Kidney tubule cell (primary cell): ENCODE measurements at regions not wholly inside any gene's neighbourhood (a gene's known extent, or its start where the extent isn't known, plus 50 kb on each side); places are given as distances from the start of the nearest gene placed in this dataset.
"Not testable (repeated sequence)": the region's sequence is repeated elsewhere in the genome, so short reads cannot be mapped to it uniquely, and the experiment has no call there.

Source experiments
- DNase-seq: peaks from one replicate; pipeline ENCODE4 v3.0.0-alpha.2; 2018; ENCODE audit warnings: low spot score

DNA sequence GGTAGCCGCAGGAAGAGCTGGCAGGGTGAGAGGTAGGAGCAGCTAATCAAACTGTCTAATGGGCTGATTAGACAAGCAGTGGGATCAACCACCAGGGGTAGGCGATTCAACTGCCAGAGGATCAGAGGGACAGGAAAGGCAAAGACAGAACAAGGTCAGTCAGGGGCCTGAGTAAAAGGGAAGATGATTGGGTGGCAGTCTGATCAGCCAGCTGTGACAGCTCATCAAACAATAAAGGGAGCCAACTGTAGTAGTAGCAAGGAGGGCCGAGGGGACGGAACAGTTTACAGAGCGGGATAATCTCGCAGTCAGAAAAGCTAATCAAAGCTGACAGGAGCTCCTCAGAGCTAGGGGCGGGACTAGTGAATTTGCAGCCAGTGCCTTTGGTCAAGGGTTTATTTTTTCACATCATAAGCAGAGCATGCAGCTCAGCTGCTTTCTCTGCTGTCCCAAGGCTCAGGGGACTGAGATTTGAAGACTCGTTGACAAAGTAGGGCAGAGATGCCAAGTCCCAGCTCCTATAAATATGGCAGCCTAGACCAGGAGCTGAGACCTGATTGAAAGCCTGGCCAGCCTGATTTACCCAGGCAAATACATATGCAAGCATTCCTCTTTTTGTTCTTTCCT lies 418.2 kb downstream of the GABRG2 start:
- DNase-seq, result no peak

DNA sequence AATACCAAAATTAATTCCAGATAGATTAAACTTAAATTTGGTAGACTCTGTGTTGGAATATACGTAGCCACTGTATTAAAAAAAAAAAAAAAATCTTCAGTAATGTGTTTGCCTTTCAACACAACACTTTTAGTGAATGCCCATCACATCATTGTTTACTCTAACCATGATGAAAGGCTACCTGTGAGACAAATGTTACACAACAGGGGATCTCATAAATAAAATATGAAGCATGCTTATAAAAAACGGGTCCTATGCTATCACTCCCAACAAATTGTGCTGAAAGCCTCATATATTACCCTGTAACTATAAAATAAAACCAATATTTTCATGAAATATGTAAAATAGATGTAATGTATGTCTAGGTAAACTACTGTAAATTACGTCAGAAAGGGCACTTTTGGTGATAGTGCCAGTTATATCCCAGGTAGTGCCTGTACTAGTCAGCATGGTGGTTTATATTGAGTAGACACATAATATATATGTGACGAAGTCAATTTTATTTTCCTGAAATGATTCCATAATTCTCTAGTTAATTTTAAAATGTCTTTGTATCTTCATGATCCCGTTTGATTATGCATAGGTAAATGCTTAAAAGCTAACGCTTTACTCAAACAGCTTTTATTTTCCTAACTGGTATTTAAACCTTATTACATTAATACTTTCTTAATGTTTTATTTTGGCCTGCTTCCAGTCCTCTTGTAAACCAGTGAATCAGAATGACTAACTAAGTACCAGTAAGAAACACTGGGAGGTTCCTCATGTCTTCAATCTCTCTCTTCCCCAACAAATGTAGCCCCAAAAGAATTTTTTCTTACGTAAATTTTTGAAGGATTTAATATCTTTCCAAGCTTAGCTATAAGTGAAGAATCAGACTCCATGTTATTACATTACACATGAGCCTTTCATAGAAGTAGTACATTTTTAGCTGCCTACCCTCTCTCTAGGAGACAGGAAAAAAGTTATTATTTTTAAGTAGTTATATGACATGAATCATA lies 420.3 kb downstream of the GABRG2 start:
- DNase-seq, result peak; percentile 59

DNA sequence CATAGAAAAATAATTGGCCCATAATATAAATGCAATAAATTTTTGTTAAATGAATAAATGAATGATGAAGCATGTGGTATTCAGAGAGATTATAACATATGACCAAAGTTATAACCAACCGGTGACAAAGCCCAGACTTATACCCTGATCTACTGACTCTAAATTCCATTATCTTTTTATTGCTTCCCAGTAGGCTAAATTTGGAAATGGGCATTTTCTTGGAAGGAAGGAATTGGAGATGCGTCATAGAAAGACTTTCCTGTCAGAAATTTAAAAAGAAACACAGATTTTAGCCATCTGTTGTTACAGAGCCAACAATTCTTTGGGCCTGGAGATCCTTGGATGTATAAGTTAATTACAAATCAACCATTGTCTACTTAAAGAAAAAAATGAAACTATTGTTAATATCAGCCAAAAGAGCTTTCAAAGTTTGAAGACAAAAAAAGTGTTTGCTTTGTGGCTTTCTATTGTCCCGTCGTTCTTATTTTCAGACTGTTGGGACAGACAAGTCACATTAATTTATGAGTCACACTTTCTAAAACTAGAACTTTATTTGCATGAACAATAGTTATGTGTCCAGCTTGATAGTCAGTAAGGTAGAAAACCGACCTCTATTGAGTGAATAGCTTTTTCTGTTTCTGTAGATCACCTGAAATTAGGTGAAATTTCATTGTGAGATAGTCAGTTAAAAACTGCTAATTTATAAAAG lies 428.7 kb downstream of the GABRG2 start:
- no peak for DNase-seq

DNA sequence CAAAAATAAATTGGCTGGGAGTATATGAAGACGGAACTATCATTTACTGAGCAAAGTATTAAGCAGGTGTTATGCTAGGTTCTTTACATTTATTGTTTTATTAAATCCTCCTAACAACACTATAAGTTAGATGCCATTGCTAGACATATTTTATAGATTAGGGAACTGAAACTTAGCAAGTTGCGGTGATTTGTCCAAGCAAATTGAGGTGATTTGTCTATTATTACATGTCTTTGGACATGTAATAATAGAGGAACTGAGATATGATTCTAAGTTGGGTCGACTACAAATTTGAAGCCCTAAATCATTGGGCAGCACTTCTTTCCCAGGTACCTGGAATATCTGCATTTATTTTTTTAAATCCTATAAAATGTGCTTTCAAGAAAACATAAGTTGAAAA lies 429.9 kb downstream of the GABRG2 start:
- DNase-seq, result no peak

DNA sequence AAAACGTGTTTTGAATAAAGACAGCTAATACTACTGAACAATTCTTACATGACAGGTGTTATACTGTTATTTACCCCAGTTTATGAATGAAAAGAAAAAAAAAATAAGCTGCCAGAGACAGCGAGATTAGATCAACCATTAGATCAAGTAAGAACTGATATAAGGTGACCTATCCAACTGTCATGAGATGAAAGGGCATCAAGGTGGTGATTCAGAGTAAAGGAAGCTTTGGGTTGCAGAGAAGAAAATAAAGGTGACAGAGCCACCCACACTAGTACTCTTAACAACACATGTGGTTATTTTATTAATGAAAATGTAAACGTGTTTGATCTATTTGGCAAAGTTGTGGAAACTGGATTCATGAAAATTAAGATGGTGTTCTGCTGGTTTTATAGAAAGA lies 435.2 kb downstream of the GABRG2 start:
- no peak for DNase-seq

DNA sequence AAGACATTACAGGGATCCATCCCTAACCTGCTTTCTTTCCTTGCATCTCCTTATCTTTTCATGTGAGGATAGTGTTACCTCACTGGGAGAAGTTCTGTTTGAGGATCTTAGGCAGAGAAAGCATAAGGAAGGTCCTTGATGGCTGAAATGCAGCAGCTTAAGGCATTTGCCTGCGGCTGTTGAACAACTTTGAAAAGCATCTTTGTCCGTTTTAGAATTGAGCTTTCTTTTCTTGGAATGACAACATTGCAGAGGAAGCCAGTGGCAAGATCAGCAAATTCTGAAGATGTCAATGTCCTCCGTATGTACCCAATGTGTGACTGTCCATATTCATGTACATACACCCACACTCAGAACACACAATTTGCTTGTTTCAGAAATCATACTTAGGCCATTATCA lies 436.2 kb downstream of the GABRG2 start:
- DNase-seq, result no peak

DNA sequence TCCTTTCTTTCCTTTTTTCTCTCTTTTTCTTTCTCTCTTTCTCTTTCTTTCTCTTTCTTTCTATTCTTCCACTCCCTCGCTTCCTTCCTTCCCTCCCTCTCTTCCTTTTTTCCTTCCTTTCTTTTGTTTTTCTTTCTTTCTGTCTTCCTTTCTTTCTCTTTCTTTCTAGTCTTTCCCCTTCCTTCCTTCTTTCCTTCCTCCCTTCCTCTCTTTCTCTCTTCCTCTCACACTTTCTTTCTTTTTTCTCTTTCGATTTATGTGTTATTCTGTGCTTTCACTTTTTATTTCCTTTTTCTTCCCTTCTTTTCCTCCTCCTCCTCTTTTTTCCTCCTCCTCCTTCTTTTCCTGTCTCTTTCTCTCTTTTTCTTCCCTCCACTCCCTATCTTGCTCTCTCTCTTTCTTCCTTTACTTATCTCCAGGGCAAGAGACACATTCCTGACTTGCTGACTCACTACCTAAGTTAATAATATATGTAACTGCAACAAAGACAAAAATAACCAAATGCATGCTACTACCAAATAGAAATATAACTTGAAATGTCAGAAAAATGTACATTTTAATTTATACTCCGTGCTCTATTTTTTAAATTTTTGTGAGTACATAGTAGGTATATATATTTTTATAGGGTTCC lies 445.5 kb downstream of the GABRG2 start:
- DNase-seq, result peak; percentile 47

DNA sequence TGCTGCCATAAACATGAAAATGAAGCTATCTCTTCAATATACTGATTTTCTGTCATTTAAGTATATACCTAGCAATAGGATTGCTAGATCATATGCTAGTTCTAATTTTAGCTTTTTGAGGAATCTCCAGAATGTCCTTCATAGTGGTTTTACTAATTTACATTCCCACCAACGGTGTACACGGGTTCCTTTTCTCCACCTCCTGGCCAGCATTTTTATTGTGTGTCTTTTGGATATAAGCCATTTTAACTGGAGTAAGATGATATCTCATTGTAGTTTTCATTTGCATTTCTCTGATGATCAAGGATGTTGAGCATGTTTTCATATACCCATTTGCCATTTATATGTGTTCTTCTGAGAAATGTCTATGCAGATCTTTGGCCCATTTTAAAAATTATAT lies 446.5 kb downstream of the GABRG2 start:
- no peak for DNase-seq

DNA sequence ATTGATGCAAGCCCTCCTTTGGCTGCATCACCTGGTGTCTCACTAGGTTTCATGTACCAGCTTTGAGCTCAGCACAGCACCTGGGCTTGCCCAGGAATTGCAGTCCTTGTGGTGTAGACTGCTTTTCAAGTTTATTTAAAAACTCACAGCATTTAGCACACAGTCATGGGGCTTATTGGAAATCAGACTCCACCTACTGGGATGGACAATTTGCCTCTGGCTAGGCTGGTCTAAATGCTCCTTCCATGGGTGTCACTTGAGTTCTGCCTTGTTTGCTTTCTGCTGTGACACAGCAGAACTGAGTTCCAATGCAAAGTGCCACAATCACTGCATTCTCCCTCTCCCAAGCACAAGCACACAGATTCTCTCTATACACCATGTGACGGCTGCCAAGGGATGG lies 453.3 kb downstream of the GABRG2 start:
- no peak for DNase-seq

DNA sequence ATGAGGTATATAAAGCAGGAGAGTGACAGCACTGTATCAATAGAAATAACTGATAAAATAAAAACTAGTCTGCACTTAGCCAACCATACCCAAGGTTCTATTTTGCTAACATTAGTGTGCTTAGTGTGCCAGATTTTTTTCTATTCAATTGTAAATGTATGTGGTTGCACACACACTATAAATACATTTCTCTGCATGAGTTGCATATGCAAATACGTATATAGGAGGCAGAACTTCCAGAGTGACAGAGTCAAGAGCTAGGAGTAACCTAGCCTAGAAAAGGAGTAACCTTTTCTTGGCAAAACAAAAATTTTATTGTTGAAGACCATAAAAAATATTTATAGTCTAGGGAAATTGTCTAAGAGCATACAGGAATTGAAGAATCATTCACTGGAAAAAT lies 461.6 kb downstream of the GABRG2 start:
- DNase-seq, result no peak

DNA sequence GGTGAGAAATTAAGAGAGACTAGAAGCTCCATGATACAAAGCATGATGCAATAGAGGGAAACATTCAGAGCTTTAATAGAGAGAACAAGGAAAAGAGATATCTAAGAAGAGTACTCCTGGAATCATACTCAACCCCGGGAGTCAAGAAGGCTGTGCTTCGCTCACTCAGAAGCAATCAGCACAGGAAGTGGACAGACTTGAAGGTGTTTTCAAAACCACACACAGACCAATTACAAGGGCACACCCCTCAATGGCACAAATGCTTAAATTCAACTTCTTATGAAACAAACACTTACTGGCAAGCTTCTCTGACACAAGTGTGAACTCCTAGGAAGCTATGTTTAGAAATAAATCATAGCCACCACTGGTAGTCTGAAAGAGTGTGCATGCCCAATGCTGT lies 462.3 kb downstream of the GABRG2 start:
- no peak for DNase-seq

DNA sequence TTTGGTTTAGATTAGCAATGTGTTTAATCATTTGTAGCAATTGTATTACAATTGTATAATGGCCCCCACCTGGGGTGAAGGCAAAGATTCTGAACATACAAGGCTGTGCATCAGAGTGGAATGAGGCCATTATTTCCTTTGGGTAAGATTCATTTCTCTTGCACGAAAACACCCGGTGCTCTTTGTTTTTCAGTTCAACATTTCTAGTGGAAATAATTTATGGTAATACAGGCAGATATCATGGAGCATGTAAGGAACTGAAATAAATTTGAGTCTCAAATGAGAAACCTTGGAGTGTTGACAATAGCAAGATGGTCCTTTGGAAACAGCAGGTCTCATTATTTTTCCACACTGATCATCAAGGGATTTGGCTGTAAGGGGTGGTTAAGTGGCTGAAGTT lies 475.9 kb downstream of the GABRG2 start:
- DNase-seq, result no peak

DNA sequence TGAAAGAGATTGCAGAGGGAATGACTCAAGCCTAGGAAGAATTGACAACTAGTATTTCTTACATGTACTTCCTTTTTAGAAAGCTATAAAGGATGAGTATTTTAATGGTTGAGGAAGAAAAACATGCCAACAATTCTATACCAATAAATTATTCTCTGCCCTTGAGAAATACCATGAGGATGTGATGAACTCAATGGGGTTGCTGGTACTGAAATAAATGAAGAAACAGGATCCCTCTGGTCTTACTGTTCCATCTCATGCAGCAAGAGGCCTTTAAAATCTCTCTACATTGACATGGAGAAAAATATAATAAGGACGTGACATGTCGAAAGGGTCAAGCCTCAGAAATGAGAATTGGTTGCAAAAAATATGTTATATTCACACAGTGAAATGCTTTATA lies 477.3 kb downstream of the GABRG2 start:
- DNase-seq, result no peak

DNA sequence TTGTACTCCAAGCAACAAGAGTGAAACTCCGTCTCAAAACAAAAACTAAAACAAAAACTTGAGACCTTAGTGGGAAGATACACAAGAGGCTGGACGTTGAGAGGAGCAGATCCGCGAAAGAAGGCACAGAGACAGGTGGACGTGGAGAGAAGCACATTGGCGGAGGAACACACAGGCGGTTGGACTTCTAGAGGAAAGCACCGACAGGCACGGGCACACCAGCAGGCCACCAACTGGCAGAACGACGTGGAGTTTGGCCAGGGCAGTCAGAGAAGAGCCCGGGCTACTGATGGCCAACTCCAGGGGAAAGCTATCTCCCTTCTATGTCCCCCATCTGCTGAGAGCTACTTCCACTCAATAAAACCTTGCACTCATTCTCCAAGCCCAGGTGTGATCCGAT lies 482.7 kb downstream of the GABRG2 start:
- DNase-seq, result no peak

DNA sequence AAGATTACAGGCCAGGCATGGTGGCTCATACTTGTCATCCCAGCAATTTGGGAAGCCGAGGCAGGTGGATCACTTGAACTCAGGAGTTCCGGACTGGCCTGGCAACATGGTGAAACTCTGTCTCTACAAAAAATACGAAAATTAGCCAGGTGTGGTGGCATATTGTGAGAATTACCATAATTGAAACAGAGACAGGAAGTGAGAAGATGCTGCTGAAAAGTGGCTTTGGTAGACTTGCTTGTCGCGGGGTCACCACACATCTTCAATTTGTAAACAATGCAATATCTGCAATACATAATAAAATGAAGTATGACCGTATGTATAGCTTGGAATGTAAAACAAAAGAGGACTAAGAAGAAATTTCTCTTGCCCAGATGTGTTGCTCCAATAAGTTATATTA lies 490.5 kb downstream of the GABRG2 start:
- no peak for DNase-seq

DNA sequence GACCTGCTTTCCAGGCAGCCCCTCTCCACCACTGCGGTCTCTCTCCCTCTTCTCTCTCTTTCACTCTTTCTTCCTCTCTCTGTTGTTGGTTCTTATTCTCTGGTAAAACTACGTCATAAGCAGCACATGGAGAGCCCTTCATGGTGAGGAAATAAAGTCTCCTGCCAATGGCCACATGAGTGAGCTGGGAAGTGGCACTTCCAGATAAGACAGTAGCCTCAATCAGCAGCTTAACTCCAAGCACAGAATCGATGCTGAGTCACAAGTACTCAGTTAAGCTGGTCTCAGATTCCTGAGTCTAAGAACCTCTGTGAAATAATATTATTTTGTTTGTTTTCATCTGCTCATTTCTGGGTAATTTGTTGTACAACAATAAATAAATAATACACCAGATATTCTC lies 500.1 kb downstream of the GABRG2 start:
- no peak for DNase-seq

DNA sequence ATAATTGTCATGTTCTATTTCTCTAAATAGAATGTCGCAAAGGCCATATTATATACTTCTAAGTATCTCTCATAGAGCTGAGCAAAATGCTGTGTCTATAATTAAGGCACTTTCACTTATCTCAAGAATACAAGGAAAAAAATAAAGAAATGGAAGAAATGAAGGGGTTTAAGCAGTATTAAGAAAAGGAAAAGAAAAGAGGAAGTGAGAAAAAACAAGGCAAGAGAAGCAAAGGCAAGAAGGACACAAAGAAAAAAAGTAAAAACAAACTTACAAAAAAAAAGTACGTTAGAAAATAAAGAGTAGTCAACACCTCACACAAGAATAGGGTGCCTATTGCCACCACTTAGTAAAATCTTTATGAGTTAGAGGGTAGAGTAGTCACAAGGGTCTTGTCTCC lies 506.2 kb downstream of the GABRG2 start:
- no peak for DNase-seq

DNA sequence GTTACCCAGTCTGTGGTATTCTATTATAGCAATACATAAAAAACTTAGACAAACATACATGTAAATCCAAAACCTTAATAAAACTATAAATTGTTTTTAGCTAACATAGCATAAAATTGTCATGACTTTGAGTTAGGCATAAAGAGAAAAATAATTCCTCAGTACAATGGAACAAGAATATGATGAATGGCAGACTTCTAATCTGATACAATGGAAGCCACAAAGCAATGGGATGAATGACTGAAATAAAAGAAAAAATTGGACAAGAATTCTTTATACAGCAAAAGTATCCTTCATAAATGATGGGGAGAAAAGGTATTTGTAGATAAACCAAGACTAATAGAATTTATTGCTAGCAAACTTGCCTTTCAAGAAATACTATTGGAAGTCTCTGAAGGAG lies 524.2 kb downstream of the GABRG2 start:
- DNase-seq, result no peak

DNA sequence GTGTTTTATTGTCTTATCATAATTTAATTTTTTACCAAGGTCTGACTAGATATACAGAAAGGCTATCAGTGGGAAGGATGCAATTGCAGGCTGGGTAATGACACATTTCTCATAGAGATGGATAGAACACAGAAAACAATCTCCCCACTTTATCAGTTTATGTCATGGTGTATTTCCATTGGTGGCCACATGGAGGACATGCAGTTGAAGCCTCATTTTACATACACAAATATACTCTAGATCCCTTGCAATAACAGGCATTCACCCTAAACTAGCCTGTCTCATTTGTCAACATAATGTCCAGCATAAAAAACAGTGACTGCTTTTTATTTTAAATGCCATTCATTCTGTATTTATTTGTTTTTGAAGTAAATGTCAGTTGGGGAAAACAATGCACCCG lies 526.3 kb downstream of the GABRG2 start:
- peak; percentile 2 for DNase-seq

DNA sequence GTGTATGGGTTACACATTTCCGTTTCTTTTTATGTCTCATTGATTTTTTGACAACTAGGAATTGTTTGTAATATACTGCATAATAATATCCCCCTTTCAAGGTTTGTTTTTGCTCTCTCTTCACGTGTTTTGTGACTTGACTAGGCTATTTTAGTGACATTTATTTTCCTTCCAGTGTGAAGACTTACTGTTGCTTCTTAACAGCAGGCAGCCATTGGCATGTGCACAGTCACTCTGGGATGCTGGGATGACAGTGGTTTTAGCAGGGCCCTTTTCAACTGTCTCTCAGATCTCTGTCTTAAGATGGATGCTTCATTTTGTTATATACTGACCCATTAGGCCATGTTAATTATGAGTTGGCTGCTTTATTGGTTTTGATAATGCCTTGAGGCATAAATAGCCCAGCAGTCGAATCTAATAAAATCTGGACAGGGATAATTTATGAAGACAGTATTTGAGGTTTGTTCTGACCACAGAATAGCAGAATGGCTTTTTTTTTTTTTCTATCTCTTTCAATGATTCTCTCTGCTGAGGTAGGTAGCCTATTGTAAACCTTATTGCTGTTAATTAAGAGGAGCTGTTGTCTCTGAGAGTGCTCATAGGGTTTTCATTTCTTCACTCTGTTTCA lies 536.0 kb downstream of the GABRG2 start:
- DNase-seq, result no peak

DNA sequence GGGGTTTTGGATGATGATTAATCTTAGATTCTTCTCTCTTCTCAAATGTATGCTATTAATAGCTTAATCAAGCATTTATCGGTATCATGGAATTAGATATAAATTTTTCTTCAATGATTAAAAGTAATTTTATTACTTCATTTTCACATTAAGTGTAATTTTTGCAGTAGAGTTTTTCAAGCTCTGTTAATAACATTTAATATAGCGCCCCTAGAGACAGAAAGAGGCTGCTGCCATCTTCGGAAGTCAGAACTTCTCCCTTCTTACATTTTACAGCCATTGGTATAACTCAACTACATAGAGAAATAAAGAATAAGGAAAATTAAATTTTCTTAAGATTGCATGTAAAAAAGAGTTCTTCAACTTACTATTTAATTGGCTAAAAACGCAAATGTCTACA lies 540.3 kb downstream of the GABRG2 start:
- no peak for DNase-seq

DNA sequence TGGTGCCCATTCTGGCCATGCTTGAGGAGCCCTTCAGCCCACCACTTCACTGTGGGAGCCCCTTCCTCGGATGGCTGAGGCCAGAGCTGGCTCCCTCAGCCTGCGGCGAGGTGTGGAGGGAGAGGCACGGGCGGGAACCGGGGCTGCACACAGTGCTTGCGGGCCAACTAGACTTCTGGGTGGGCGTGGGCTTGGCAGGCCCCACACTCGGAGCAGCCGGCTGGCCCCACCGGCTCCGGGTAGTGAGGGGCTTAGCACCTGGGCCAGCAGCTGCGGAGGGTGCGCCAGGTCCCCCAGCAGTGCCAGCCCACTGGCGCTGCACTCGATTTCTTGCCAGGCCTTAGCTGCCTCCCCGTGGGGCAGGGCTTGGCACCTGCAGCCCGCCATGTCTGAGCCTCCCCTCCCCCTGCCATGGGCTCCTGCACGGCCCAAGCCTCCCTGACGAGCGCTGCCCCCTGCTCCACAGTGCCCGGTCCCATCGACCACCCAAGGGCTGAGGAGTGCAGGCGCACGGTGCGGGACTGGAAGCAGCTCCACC lies 554.2 kb downstream of the GABRG2 start:
- DNase-seq, result not testable (repeated sequence)
